PC-9 (cell line): ENCODE measurements at regions not wholly inside any gene's neighbourhood (a gene's known extent, or its start where the extent isn't known, plus 50 kb on each side); places are given as distances from the start of the nearest gene placed in this dataset.

Experiments used
- BruUV-seq: library from RNA; stranded (reverse); fragments of 400-500 nt; replicated peaks from 2 replicates; lab custom pipeline; 2021; lab: Mats Ljungman, UMichigan
- CTCF ChIA-PET: fragments of 300-600 bp; sonication (Branson Sonifier 250); formaldehyde crosslinking; loops from one replicate; lab custom pipeline; 2022; ENCODE audit warnings: antibody characterized with exemption; lab: Charles Lee
- POLR2A ChIA-PET: fragments of 300-600 bp; sonication (Branson Sonifier 250); formaldehyde crosslinking; loops from one replicate; lab custom pipeline; 2022; ENCODE audit warnings: antibody characterized with exemption; ENCODE audit not compliant: unreplicated experiment; lab: Charles Lee
- DNase-seq, 2 experiments: peaks; one replicate each; pipeline versions ENCODE4 v3.0.0 to v3.0.0-alpha.2; 2015 to 2022; ENCODE audit warnings: mixed read lengths in 1 of 2
- H2AFZ ChIP-seq: fragments of 200-600 bp; sonication (generic); 2 replicates; pipeline ENCODE4 v1.8.1; 2017; ENCODE audit warnings: antibody characterized with exemption
- H3F3A ChIP-seq: fragments of 200-600 bp; sonication (generic); 2 replicates; pipeline ENCODE4 v1.8.1; 2017; ENCODE audit warnings: antibody characterized with exemption, mild to moderate bottlenecking, low read depth; ENCODE audit not compliant: insufficient read depth
- H3K27ac ChIP-seq: fragments of 200-600 bp; sonication (generic); 2 replicates; pipeline ENCODE4 v1.6.1; 2016; ENCODE audit warnings: mixed run types
- H3K27me3 ChIP-seq: fragments of 200-600 bp; sonication (generic); 2 replicates; pipeline ENCODE4 v1.6.1; 2016; ENCODE audit warnings: low read depth, mixed run types; ENCODE audit not compliant: insufficient read depth
- H3K36me3 ChIP-seq: fragments of 200-600 bp; sonication (generic); 2 replicates; pipeline ENCODE4 v1.6.1; 2016; ENCODE audit warnings: low read depth, mixed run types
- H3K4me1 ChIP-seq: fragments of 200-600 bp; sonication (generic); replicated peaks from 2 replicates; pipeline ENCODE4 v1.6.1; 2016; ENCODE audit warnings: mixed run types; ENCODE audit not compliant: insufficient read depth
- H3K4me2 ChIP-seq: fragments of 200-600 bp; sonication (generic); 2 replicates; pipeline ENCODE4 v1.6.1; 2017; ENCODE audit warnings: mixed run types
- H3K4me3 ChIP-seq: fragments of 200-600 bp; sonication (generic); 2 replicates; pipeline ENCODE4 v1.6.1; 2016; ENCODE audit warnings: mixed run types
- H3K79me2 ChIP-seq: fragments of 200-600 bp; sonication (generic); 2 replicates; pipeline ENCODE4 v1.6.1; 2017; ENCODE audit warnings: low read depth, mixed run types
- H3K9me2 ChIP-seq: fragments of 200-600 bp; sonication (generic); 2 replicates; pipeline ENCODE4 v1.8.1; 2017; ENCODE audit warnings: mild to moderate bottlenecking; ENCODE audit not compliant: insufficient read depth
- H3K9me3 ChIP-seq: fragments of 200-600 bp; sonication (generic); 2 replicates; pipeline ENCODE4 v1.8.1; 2016; ENCODE audit warnings: low read depth; ENCODE audit not compliant: insufficient read depth
- H4K20me1 ChIP-seq: fragments of 200-600 bp; sonication (generic); 2 replicates; pipeline ENCODE4 v1.8.1; 2017; ENCODE audit not compliant: insufficient read depth
- CTCF ChIP-seq: fragments of 200-600 bp; sonication (generic); conservative IDR thresholded peaks from 2 replicates; pipeline ENCODE4 v1.6.1; 2017; ENCODE audit warnings: mixed run types, antibody characterized with exemption, mild to moderate bottlenecking, moderate library complexity
- EZH2 ChIP-seq: fragments of 200-600 bp; sonication (generic); IDR thresholded peaks from 2 replicates; pipeline ENCODE4 v1.8.0; 2017; ENCODE audit warnings: antibody characterized with exemption, low read depth
- intact Hi-C: fragments of 100-400 bp; cut with micrococcal nuclease; formaldehyde crosslinking; loops from one replicate; pipeline ENCODE4 v1.10.0; 2022; ENCODE audit not compliant: unreplicated experiment

GRCh38 chr17:34820922-34821321, 140.3 kb downstream of the CCT6B start:
- H3K27me3 ChIP-seq = no peaks in the 10 kb centered on the region
- no peak overlapping the region for H3K4me3 ChIP-seq
- CTCF ChIA-PET = no interaction called here
- H3K4me2 ChIP-seq = no peak overlapping the region
- H3K4me1 ChIP-seq = peaks cover 14% of the 10 kb centered on the region; the same call in 1 of the 2 replicates
- DNase-seq = peak; percentile 40 to 41
- POLR2A ChIA-PET = no interaction called here
- H3K27ac ChIP-seq = no peak overlapping the region
- H3K9me2 ChIP-seq = no peaks in the 10 kb centered on the region
- no peaks in the 10 kb centered on the region for H4K20me1 ChIP-seq
- no TSS peak for BruUV-seq
- H3K79me2 ChIP-seq = no peaks in the 10 kb centered on the region
- no peaks in the 10 kb centered on the region for H3K36me3 ChIP-seq
- TF ChIP-seq EZH2 (no peak), CTCF (no peak)
- H2AFZ ChIP-seq = peak overlapping the region; percentile 56; the same call in 1 of the 2 replicates
- no peaks in the 10 kb centered on the region for H3F3A ChIP-seq
- intact Hi-C loops = no loop called here
- no peaks in the 10 kb centered on the region for H3K9me3 ChIP-seq

DNA sequence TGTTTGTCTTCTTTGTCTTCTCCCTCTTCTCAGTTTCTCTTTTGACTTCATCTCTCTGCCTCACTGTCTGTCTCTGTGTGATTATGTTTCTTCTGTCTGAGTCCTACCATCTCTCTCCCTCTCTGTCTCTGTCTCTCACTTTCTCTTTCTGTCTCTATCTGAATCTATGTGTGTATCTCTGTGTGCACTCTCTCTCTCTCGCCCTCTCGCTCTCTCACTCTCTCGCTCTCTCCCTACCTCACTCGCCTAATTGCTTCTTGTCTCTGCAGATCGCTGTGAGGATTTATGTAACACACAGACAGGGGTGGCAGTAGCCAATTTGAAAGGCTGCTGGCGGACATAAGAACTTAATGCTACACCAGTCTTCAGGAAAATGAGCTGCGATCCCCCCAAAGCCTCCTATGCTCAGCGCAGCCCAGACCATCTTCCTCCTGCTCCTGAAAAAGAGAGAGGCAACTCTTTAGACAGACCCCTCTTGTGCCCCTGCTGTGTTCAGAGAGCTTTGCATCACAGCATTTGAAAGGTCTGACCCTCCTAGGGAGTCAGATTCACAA, 140.9 kb downstream of the CCT6B start:
- no peaks in the 10 kb centered on the region for H3K9me3 ChIP-seq
- no peaks in the 10 kb centered on the region for H4K20me1 ChIP-seq
- H3K4me1 ChIP-seq = peaks cover 14% of the 10 kb centered on the region; the same call in 1 of the 2 replicates
- no peak for DNase-seq
- no peaks in the 10 kb centered on the region for H3F3A ChIP-seq
- POLR2A ChIA-PET = no interaction called here
- no peaks in the 10 kb centered on the region for H3K79me2 ChIP-seq
- H3K27ac ChIP-seq = no peak overlapping the region
- no peak overlapping the region for H2AFZ ChIP-seq
- no peaks in the 10 kb centered on the region for H3K27me3 ChIP-seq
- no peaks in the 10 kb centered on the region for H3K36me3 ChIP-seq
- no peaks in the 10 kb centered on the region for H3K9me2 ChIP-seq
- CTCF ChIA-PET = interaction anchor here (0.6 kb wide), 1 partner anchor 838 kb away, joined by 3 read pairs; no protein-coding TSS in a partner anchor
- intact Hi-C loops = no loop called here
- TF ChIP-seq CTCF (no peak), EZH2 (no peak)
- no peak overlapping the region for H3K4me3 ChIP-seq
- no TSS peak for BruUV-seq
- H3K4me2 ChIP-seq = no peak overlapping the region

DNA sequence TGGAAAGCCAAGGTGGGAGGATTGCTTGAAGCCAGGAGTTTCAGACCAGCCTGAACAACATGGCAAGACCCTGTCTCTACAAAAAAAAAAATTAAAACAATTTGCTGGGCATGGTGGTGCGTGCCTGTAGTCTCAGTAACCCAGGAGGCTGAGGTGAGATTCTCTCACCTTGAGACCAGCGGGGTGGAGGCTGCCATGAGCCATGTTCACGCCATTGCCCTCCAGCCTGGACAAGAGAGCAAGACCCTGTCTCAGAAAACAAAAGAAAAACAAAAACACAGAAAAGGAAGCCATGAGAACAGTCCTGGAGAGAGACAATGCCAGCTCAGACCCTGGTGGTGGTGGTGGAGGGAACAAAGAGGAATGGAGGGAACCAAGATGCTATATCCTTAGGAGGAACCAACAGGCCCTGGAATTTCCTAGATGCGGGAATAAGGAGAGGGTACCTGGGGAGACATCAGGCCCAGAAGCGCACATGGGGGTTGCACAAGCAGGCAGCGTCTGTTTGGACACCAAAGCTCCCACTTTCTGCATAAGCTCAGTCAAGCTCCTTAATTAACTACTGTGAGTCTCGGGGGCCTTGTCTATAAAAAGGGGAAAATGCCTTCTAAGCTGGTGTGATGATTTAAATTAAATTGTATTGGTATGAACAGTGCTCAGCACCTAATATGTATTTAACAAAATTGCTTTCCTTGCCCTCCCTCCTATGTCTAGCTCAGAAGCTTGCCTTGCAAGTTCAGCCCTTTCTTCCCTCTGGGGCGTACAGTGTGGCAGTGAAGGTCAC, 143.8 kb downstream of the CCT6B start:
- Histone ChIP-seq H3K4me1 (peaks cover 14% of the 10 kb centered on the region; the same call in 1 of the 2 replicates), H3K9me3 (no peaks in the 10 kb centered on the region), H3K36me3 (no peaks in the 10 kb centered on the region), H4K20me1 (no peaks in the 10 kb centered on the region), H2AFZ (no peak overlapping the region), H3K27ac (no peak overlapping the region), H3K4me3 (no peak overlapping the region), H3K9me2 (no peaks in the 10 kb centered on the region), H3F3A (no peaks in the 10 kb centered on the region), H3K79me2 (no peaks in the 10 kb centered on the region), H3K27me3 (peaks cover 16% of the 10 kb centered on the region), H3K4me2 (no peak overlapping the region)
- intact Hi-C loops = no loop called here
- POLR2A ChIA-PET = no interaction called here
- no peak for DNase-seq
- TF ChIP-seq CTCF (no peak), EZH2 (no peak)
- BruUV-seq = no TSS peak
- CTCF ChIA-PET = no interaction called here
